ENCODE measurements at regions not wholly inside any gene's neighbourhood (a gene's known extent, or its start where the extent isn't known, plus 50 kb on each side); places are given as distances from the start of the nearest gene placed in this dataset.
A peak's percentile ranks its signal among the peaks of the same experiment; 100 is the strongest.

DNA sequence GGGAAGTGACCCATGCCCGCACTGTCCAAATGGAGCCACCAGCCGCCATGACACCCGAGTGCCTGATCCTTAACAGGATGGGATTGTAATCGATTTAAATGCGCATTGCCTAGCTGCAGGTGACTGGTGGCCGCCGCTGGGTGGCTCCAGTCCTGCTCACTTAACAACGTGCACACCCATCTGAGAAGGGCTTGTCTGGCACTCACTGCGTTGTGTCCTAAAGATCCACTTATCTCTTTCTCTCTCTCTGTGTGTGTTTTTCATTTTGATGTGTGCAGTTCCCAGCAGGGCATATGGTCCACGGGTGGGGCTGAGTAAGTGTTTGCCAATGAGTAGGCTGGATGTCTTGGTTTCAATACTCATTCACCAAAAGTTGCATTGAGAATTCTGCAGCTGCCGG lies 80.6 kb downstream of the IRF8 start:
- intact Hi-C loops (cut with DNase I) = loop anchor here (10.0 kb wide), 1 partner anchor 155 kb away; no protein-coding TSS in a partner anchor
- Histone ChIP-seq H3K27me3 (ENCODE audit: low read depth) (peaks cover 15% of the 10 kb centered on the region), H3K4me1 (peaks cover 44% of the 10 kb centered on the region), H3K4me3 (no peak overlapping the region), H3K36me3 (no peaks in the 10 kb centered on the region), H3K27ac (no peak overlapping the region), H3K9me3 (no peaks in the 10 kb centered on the region)
- no peak for ATAC-seq
- TF ChIP-seq, protein P1, sequence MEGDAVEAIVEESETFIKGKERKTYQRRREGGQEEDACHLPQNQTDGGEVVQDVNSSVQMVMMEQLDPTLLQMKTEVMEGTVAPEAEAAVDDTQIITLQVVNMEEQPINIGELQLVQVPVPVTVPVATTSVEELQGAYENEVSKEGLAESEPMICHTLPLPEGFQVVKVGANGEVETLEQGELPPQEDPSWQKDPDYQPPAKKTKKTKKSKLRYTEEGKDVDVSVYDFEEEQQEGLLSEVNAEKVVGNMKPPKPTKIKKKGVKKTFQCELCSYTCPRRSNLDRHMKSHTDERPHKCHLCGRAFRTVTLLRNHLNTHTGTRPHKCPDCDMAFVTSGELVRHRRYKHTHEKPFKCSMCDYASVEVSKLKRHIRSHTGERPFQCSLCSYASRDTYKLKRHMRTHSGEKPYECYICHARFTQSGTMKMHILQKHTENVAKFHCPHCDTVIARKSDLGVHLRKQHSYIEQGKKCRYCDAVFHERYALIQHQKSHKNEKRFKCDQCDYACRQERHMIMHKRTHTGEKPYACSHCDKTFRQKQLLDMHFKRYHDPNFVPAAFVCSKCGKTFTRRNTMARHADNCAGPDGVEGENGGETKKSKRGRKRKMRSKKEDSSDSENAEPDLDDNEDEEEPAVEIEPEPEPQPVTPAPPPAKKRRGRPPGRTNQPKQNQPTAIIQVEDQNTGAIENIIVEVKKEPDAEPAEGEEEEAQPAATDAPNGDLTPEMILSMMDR (IDR thresholded peaks at IDR 0.05) = no peak
- no peak for DNase-seq

DNA sequence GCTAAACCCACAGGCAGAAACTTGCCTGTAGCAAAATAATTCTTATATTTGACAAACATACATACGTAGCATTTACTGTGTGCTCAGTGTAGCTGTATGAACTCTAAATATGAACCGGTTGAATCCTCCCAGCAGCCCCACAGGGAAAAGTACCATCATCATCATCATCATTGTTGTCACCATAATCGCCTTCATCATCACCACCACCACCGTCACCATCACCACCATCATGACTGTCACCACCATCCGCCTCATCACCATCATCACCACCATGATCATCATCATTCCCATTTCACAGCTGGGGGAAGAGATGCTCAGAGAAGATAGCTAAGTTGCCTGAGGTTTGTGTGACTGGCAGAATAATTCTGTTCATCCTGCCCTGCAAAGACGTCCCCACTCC lies 81.7 kb downstream of the IRF8 start:
- DNase-seq (no peak), ATAC-seq (no peak)
- TF ChIP-seq, protein P1 (IDR thresholded peaks at IDR 0.05) = no peak
- Histone ChIP-seq H3K27me3 (ENCODE audit: low read depth) (peaks cover 16% of the 10 kb centered on the region), H3K36me3 (no peaks in the 10 kb centered on the region), H3K4me1 (peaks cover 42% of the 10 kb centered on the region), H3K4me3 (no peak overlapping the region), H3K9me3 (no peaks in the 10 kb centered on the region), H3K27ac (no peak overlapping the region)
- intact Hi-C loops (cut with DNase I) = loop anchor here (10.0 kb wide), 1 partner anchor 156 kb away; no protein-coding TSS in a partner anchor

DNA sequence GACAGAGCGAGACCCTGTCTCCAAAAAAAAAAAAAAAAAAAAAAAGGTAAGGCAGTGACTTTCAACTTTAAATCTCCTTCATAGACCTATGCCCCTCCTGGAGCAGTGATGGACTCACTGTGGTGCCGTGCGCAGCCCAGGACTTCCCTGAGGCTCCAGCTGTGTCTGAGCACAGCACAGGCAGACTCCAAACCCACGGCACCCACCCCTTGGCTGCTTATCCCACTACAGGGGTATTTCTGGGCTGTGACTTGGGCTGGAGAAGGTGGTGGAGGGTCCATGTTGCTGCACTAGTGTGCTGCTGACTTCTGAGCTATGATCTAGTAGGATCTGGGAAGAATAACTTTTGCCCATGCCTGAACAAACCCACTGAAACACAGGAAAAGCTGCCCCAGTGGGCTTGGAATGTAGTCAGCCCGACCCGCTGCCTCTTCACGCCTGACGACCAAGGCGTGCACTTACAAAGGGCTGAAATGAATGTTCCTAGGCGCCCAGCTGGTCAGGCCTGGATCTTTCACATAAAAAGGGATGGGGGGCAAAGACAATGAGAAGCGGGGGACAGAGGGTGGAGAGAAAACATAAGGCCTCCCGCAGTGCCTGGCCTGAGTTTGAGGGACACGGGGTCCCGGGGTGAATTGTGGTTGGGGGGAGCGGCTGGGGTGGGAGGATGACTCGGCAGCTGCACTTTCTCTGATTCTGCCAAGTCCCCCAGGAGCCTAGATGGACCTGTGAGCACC lies 83.0 kb downstream of the IRF8 start:
- intact Hi-C loops (cut with DNase I) = loop anchor here (10.0 kb wide), 1 partner anchor 157 kb away; no protein-coding TSS in a partner anchor
- ATAC-seq (no peak), DNase-seq (no peak)
- Histone ChIP-seq H3K27me3 (ENCODE audit: low read depth) (peaks cover 16% of the 10 kb centered on the region), H3K9me3 (no peaks in the 10 kb centered on the region), H3K36me3 (no peaks in the 10 kb centered on the region), H3K4me1 (peaks cover 43% of the 10 kb centered on the region), H3K27ac (peak overlapping the region; percentile 11), H3K4me3 (no peak overlapping the region)
- TF ChIP-seq, protein P1 (IDR thresholded peaks at IDR 0.05) = no peak

DNA sequence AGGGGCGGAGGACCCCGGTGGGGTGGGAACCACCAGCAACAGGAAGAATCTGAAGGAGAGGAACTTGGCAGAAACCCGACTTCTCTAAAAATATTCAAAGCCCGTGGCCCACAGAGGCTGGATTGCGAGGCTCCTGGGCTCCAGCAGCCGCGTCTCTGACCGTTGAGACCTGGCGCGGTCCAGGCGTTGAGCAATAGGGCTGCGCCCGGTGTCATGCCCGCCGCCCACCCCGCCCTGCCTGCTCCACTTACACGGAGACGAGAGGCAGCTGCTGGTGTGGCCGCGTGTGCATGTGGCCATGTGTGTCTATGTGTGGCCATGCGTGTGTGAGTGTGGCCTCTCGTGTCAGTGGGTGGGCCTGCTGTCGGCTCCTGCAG lies 83.6 kb downstream of the IRF8 start:
- Histone ChIP-seq H3K4me3 (no peak overlapping the region), H3K36me3 (no peaks in the 10 kb centered on the region), H3K27me3 (ENCODE audit: low read depth) (peaks cover 16% of the 10 kb centered on the region), H3K27ac (peak overlapping the region; percentile 11), H3K4me1 (peaks cover 48% of the 10 kb centered on the region), H3K9me3 (no peaks in the 10 kb centered on the region)
- TF ChIP-seq, protein P1 (IDR thresholded peaks at IDR 0.05) = no peak
- ATAC-seq (peak; percentile 50 to 77), DNase-seq (peak; percentile 88)
- intact Hi-C loops (cut with DNase I) = loop anchor here (10.0 kb wide), 1 partner anchor 158 kb away; no protein-coding TSS in a partner anchor

DNA sequence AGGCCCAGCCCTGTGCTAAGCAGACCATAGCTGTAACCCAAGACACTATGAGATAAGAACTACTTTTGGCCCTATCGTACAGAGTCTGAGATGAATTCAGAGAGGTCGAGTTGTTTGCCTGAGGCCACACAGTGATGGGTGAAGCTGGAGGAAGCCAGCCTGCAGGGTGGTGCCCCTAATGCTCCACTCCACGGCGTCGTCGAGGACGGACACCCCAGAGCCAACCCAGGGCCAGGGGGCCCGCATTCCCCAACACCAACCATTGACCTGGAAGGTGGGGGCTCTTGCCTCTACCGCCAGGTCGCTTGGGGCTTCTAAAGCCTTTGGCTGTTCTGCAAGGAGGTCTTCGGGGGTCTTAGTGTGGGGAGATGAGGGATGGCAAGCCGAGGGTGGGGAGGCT lies 84.1 kb downstream of the IRF8 start:
- H3K27me3 ChIP-seq (ENCODE audit: low read depth) = peaks cover 19% of the 10 kb centered on the region
- intact Hi-C loops (cut with DNase I) = loop anchor here (10.0 kb wide), 1 partner anchor 158 kb away; no protein-coding TSS in a partner anchor
- no peaks in the 10 kb centered on the region for H3K36me3 ChIP-seq
- no peak overlapping the region for H3K27ac ChIP-seq
- DNase-seq (no peak), ATAC-seq (no peak)
- TF ChIP-seq, protein P1 (IDR thresholded peaks at IDR 0.05) = no peak
- H3K4me1 ChIP-seq = peaks cover 44% of the 10 kb centered on the region
- no peaks in the 10 kb centered on the region for H3K9me3 ChIP-seq
- H3K4me3 ChIP-seq = no peak overlapping the region
